ENCODE measurements at regions not wholly inside any gene's neighbourhood (a gene's known extent, or its start where the extent isn't known, plus 50 kb on each side); places are given as distances from the start of the nearest gene placed in this dataset.

DNA sequence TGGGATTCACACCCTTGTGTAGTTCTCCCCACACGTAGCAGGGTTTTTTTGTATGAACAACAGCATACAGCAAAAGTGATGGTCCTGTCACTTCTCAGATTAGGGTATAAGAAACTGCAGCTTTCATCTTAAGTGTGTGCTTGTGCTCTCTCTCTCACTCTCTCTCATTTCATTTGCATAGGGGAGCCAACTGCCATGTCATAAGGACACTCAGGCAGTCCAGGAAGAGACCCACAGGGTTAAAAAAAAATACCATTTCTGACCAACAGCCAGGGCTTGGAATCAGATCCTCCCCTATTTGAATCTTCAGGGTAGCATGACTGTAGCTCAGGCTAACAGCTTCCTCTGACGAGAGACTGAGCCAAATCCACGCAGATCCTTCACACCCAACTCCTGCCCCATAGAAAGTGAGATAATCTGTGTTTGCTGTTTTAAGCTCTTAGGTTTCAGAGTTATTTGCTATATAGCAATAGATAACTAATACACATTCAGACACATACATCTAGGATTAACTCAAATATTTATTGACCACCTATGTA is 331.2 kb downstream of the PAPSS1 start:
- WGBS, 2 donors, result 48 to 58% methylated on average over 3 of the region's 3 CpGs
- DNase-seq, result no peak
- Histone ChIP-seq H3K27me3 (no peaks in the 10 kb centered on the region), H3K27ac (no peak overlapping the region), H3K9me3 (no peaks in the 10 kb centered on the region), H3K36me3 (no peaks in the 10 kb centered on the region), H3K4me1 (no peaks in the 10 kb centered on the region), H3K4me3 (replicated peaks in 1 of 3) (no peak overlapping the region)
- intact Hi-C loops (cut with DNase I), result no loop called here
- TF ChIP-seq POLR2A (IDR thresholded peaks at IDR 0.05), result no peak
- TF ChIP-seq, protein P1, sequence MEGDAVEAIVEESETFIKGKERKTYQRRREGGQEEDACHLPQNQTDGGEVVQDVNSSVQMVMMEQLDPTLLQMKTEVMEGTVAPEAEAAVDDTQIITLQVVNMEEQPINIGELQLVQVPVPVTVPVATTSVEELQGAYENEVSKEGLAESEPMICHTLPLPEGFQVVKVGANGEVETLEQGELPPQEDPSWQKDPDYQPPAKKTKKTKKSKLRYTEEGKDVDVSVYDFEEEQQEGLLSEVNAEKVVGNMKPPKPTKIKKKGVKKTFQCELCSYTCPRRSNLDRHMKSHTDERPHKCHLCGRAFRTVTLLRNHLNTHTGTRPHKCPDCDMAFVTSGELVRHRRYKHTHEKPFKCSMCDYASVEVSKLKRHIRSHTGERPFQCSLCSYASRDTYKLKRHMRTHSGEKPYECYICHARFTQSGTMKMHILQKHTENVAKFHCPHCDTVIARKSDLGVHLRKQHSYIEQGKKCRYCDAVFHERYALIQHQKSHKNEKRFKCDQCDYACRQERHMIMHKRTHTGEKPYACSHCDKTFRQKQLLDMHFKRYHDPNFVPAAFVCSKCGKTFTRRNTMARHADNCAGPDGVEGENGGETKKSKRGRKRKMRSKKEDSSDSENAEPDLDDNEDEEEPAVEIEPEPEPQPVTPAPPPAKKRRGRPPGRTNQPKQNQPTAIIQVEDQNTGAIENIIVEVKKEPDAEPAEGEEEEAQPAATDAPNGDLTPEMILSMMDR (IDR thresholded peaks at IDR 0.05), result no peak

DNA sequence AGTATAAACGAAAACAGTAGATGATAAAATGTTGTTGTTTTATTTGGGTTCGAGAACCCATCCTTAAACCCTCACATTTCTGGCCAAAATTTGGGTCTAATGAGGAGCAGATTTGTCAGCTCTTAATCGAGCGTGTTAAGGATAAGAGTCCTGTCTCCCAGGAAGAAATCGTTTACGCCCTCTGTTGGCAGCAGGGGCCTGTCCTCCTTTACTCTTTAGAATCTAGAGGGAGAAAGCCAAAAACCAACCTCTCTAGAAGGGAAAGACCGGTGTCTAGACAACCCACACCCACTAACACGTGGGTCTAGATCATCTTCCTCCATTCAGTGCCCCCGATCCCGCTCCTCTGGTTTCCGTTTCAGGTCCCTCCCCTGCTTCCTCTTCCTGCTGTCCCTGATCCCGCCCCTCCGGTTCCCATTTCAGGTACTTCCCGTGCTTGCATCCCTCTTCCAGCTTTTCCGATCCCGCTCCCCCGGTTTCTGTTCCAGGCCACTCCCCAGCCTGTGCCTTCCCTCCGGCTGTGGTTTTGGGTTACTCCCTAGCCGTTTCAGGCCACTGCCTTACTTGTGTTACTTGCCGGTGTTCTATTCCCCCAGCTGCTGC is 339.1 kb downstream of the PAPSS1 start:
- 87 to 90% methylated on average over 20 of the region's 20 CpGs for WGBS, 2 donors
- Histone ChIP-seq H3K36me3 (no peaks in the 10 kb centered on the region), H3K4me1 (no peaks in the 10 kb centered on the region), H3K27me3 (no peaks in the 10 kb centered on the region), H3K4me3 (replicated peaks in 1 of 3) (no peak overlapping the region), H3K27ac (no peak overlapping the region), H3K9me3 (no peaks in the 10 kb centered on the region)
- no peak for DNase-seq
- TF ChIP-seq, protein P1 (IDR thresholded peaks at IDR 0.05), result no peak
- no peak for TF ChIP-seq POLR2A (IDR thresholded peaks at IDR 0.05)
- intact Hi-C loops (cut with DNase I), result no loop called here

DNA sequence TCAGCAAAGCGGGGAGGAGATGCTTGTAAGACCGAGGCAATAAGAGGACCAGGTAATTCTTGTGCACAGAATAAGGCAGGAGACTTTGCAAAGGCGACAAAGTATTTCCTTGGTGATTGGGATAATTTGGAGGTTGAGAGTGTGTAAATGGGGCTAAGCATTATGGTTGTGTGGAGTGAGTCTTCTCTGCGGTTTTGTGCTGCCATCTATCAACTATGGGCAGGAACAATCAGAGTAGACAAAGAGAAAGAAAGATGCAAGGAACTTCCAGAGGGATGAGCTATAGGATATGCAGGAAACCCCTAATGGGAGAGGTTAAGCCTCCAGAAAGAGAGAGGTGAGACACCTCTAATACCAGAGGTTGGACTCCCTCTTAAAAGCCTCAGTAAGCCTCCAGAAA is 339.8 kb downstream of the PAPSS1 start:
- no peaks in the 10 kb centered on the region for H3K9me3 ChIP-seq
- no peaks in the 10 kb centered on the region for H3K36me3 ChIP-seq
- H3K4me3 ChIP-seq (replicated peaks in 1 of 3), result no peak overlapping the region
- 95% methylated on average over 4 of the region's 4 CpGs for WGBS, 2 donors
- H3K27ac ChIP-seq, result no peak overlapping the region
- DNase-seq, result no peak
- intact Hi-C loops (cut with DNase I), result no loop called here
- no peaks in the 10 kb centered on the region for H3K4me1 ChIP-seq
- TF ChIP-seq POLR2A (IDR thresholded peaks at IDR 0.05), result no peak
- TF ChIP-seq, protein P1 (IDR thresholded peaks at IDR 0.05), result no peak
- no peaks in the 10 kb centered on the region for H3K27me3 ChIP-seq

DNA sequence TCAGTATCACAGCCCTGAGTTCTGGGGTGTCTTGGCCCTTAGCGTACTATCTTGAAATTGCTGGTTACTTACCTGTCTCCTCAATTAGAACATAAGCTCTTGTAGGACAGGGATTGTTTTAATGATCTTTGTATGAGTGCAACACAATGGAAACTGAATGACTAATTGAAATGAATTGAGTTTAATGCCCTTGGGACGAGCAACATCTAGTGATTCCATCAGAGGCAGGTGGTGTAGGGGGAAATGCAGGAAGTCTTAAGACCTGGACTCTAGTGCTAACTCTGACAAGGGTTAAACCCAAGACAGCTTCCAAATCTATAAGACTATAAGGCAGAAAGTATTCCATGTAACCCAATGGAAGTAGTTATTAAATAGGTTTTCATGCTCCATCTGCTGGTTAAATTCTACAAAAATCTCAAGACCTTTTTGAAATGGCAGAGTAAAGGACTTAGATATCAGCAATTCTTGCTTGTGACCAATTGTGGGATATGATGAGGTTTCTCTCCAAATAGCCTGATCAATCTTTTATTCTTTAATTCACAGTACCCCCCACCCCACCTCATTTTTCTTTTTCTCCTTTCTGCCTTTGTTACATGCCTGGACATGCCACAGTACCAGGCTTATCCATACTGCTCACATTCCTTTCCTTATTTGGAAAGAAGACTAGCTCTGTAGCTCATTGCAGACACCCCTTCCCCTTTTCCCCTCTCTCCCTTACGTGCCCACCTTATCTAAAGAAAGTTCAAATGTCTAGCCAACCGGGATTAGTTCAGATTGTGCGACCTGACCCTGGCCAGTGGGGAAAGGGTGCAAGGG is 340.8 kb downstream of the PAPSS1 start:
- H3K36me3 ChIP-seq, result no peaks in the 10 kb centered on the region
- no peaks in the 10 kb centered on the region for H3K4me1 ChIP-seq
- no peak overlapping the region for H3K4me3 ChIP-seq (replicated peaks in 1 of 3)
- 69 to 71% methylated on average over 5 of the region's 5 CpGs for WGBS, 2 donors
- intact Hi-C loops (cut with DNase I), result no loop called here
- H3K27ac ChIP-seq, result no peak overlapping the region
- H3K9me3 ChIP-seq, result no peaks in the 10 kb centered on the region
- TF ChIP-seq POLR2A (IDR thresholded peaks at IDR 0.05), result no peak
- TF ChIP-seq, protein P1 (IDR thresholded peaks at IDR 0.05), result no peak
- no peaks in the 10 kb centered on the region for H3K27me3 ChIP-seq
- no peak for DNase-seq

DNA sequence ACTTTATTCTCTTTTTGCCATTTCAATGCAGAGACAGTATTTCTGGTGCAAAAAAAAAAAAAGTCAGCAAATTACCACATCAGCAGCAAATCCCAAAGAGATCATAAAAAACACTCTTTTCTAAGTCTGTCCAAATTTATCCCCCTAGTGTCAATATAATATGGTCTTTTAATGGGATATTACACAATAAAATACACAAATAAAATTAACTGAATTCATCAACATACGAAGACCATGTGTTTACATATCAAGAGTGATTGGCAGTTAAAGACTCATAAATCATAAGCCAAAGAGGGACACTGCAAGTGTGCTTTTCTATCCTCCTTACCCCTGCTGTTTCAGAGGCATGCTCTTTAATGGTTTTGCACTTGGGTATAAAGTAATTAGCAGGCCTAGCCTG is 340.2 kb upstream of the DKK2 start:
- DNase-seq, result no peak
- H3K36me3 ChIP-seq, result no peaks in the 10 kb centered on the region
- H3K4me3 ChIP-seq (replicated peaks in 1 of 3), result no peak overlapping the region
- no peaks in the 10 kb centered on the region for H3K4me1 ChIP-seq
- no peak overlapping the region for H3K27ac ChIP-seq
- H3K27me3 ChIP-seq, result no peaks in the 10 kb centered on the region
- H3K9me3 ChIP-seq, result no peaks in the 10 kb centered on the region
- intact Hi-C loops (cut with DNase I), result no loop called here
- WGBS, 2 donors, result 72 to 84% methylated on average over 1 of the region's 1 CpG
- no peak for TF ChIP-seq POLR2A (IDR thresholded peaks at IDR 0.05)
- TF ChIP-seq, protein P1 (IDR thresholded peaks at IDR 0.05), result no peak
